ENCODE measurements at regions not wholly inside any gene's neighbourhood (a gene's known extent, or its start where the extent isn't known, plus 50 kb on each side); places are given as distances from the start of the nearest gene placed in this dataset.

DNA sequence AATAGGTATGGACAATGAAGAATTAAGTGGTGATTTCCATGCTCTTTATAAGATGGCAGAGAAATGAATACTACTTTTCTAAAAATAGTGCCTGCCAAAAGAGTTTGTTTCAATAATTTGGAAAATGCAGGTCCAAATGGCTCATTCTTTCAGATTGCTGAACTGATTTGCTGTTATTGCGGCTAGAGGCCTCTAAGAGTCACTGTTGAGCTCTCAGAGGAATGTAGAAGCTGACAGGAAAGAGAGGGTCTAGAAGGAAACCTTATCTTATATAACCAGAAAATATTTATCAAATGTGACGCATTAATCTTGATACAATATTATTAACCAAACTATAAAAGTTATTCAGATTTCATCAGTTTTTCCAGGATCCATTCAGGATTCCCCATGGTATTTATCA lies 65.7 kb upstream of the PAGE1 start:
- Histone ChIP-seq H3K79me2 (ENCODE audit: low read depth) (no peaks in the 10 kb centered on the region), H3K4me3 (no peak overlapping the region), H4K20me1 (ENCODE audit: low read depth) (no peaks in the 10 kb centered on the region), H3K27me3 (no peaks in the 10 kb centered on the region), H2AFZ (replicated peaks) (no peak overlapping the region), H3K36me3 (no peaks in the 10 kb centered on the region), H3K9ac (no peak overlapping the region), H3K27ac (no peak overlapping the region), H3K9me3 (ENCODE audit: low read depth) (no peaks in the 10 kb centered on the region), H3F3A (ENCODE audit: low read depth) (no peaks in the 10 kb centered on the region), H3K4me1 (no peaks in the 10 kb centered on the region), H3K4me2 (no peak overlapping the region)
- H3K9me3 Mint-ChIP-seq = no peaks in the 10 kb centered on the region
- H3K4me1 Mint-ChIP-seq = peaks cover 8% of the 10 kb centered on the region
- no peak for TF ChIP-seq EZH2phosphoT487 (IDR thresholded peaks at IDR 0.05)
- TF ChIP-seq EZH2 (IDR thresholded peaks at IDR 0.05) = no peak
- TF ChIP-seq, protein P1, sequence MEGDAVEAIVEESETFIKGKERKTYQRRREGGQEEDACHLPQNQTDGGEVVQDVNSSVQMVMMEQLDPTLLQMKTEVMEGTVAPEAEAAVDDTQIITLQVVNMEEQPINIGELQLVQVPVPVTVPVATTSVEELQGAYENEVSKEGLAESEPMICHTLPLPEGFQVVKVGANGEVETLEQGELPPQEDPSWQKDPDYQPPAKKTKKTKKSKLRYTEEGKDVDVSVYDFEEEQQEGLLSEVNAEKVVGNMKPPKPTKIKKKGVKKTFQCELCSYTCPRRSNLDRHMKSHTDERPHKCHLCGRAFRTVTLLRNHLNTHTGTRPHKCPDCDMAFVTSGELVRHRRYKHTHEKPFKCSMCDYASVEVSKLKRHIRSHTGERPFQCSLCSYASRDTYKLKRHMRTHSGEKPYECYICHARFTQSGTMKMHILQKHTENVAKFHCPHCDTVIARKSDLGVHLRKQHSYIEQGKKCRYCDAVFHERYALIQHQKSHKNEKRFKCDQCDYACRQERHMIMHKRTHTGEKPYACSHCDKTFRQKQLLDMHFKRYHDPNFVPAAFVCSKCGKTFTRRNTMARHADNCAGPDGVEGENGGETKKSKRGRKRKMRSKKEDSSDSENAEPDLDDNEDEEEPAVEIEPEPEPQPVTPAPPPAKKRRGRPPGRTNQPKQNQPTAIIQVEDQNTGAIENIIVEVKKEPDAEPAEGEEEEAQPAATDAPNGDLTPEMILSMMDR (IDR thresholded peaks at IDR 0.05) = peak; percentile 51
- peaks cover 2% of the 10 kb centered on the region for H3K27me3 Mint-ChIP-seq (ENCODE audit: insufficient read depth, low read depth)
- no peak overlapping the region for H3K27ac Mint-ChIP-seq
- peak; percentile 24 for DNase-seq (ENCODE audit: low spot score)
- H3K4me3 Mint-ChIP-seq = no peak overlapping the region
- H3K36me3 Mint-ChIP-seq = no peaks in the 10 kb centered on the region

DNA sequence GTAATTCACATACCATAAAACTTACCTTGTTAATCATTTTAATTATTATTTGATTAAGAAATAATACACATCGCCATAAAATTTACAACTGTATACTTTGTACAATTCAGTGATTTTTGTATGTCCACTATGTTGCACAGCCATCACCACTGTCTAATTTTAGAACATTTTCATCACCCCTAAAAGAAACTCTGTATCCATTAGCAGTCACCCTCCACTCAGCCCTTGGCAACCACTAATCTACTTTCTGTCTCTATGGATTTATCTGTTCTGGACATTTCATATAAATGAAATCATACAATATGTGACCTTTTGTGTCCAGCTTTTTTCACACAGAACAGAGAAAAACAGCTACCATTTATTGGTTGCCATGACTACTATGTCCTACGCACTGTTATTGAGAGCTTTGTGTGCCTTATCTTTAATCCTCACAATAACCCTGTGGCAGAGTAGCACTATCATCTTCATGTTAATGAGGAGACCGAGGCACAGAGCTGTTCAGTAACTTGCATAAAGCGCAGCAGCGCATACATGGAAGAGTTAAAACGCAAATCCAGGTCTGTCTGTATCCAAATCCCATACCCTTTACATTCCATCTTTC lies 64.6 kb upstream of the PAGE1 start:
- Mint-ChIP-seq H3K9me3 (no peaks in the 10 kb centered on the region), H3K4me3 (no peak overlapping the region), H3K27ac (no peak overlapping the region), H3K4me1 (peaks cover 8% of the 10 kb centered on the region), H3K36me3 (no peaks in the 10 kb centered on the region), H3K27me3 (ENCODE audit: insufficient read depth, low read depth) (peaks cover 2% of the 10 kb centered on the region)
- Histone ChIP-seq H3K4me1 (no peaks in the 10 kb centered on the region), H3K9me3 (ENCODE audit: low read depth) (no peaks in the 10 kb centered on the region), H3K36me3 (no peaks in the 10 kb centered on the region), H3K79me2 (ENCODE audit: low read depth) (no peaks in the 10 kb centered on the region), H3F3A (ENCODE audit: low read depth) (no peaks in the 10 kb centered on the region), H4K20me1 (ENCODE audit: low read depth) (no peaks in the 10 kb centered on the region), H3K27ac (no peak overlapping the region), H2AFZ (replicated peaks) (no peak overlapping the region), H3K27me3 (no peaks in the 10 kb centered on the region), H3K4me2 (no peak overlapping the region), H3K4me3 (no peak overlapping the region), H3K9ac (no peak overlapping the region)
- DNase-seq (ENCODE audit: low spot score) = no peak
- TF ChIP-seq EZH2phosphoT487 (IDR thresholded peaks at IDR 0.05) = no peak
- TF ChIP-seq, protein P1 (IDR thresholded peaks at IDR 0.05) = no peak
- no peak for TF ChIP-seq EZH2 (IDR thresholded peaks at IDR 0.05)

- no peak overlapping the region for H3K9ac ChIP-seq
- no peaks in the 10 kb centered on the region for H3K36me3 ChIP-seq
- no peak overlapping the region for H3K4me3 Mint-ChIP-seq
- TF ChIP-seq, protein P1 (IDR thresholded peaks at IDR 0.05) = no peak
- no peak for TF ChIP-seq EZH2phosphoT487 (IDR thresholded peaks at IDR 0.05)
- TF ChIP-seq EZH2 (IDR thresholded peaks at IDR 0.05) = no peak
- peaks cover 8% of the 10 kb centered on the region for H3K4me1 Mint-ChIP-seq
- no peaks in the 10 kb centered on the region for H3K27me3 Mint-ChIP-seq (ENCODE audit: insufficient read depth, low read depth)
- no peaks in the 10 kb centered on the region for H3K79me2 ChIP-seq (ENCODE audit: low read depth)
- no peaks in the 10 kb centered on the region for H4K20me1 ChIP-seq (ENCODE audit: low read depth)
- no peak overlapping the region for H2AFZ ChIP-seq (replicated peaks)
- no peaks in the 10 kb centered on the region for H3K9me3 ChIP-seq (ENCODE audit: low read depth)
- H3K4me3 ChIP-seq = no peak overlapping the region
- no peaks in the 10 kb centered on the region for H3K4me1 ChIP-seq
- H3K27ac Mint-ChIP-seq = no peak overlapping the region
- H3K4me2 ChIP-seq = no peak overlapping the region
- no peaks in the 10 kb centered on the region for H3K27me3 ChIP-seq
- no peak overlapping the region for H3K27ac ChIP-seq
- H3F3A ChIP-seq (ENCODE audit: low read depth) = no peaks in the 10 kb centered on the region
- H3K36me3 Mint-ChIP-seq = no peaks in the 10 kb centered on the region
- H3K9me3 Mint-ChIP-seq = no peaks in the 10 kb centered on the region
- DNase-seq (ENCODE audit: low spot score) = no peak
Measured at GRCh38 chrX:49756692-49757091, 60.9 kb upstream of the PAGE1 start.

Data from neural progenitor cell (in vitro differentiated cells).